ENCODE measurements at regions not wholly inside any gene's neighbourhood (a gene's known extent, or its start where the extent isn't known, plus 50 kb on each side); places are given as distances from the start of the nearest gene placed in this dataset.

- Histone ChIP-seq H3K27me3 (ENCODE audit: insufficient read depth) (no peaks in the 10 kb centered on the region), H3K79me2 (replicated peaks; ENCODE audit: insufficient read depth) (no peaks in the 10 kb centered on the region), H3F3A (replicated peaks; ENCODE audit: low read depth) (no peaks in the 10 kb centered on the region), H3K36me3 (ENCODE audit: insufficient read depth) (no peaks in the 10 kb centered on the region), H3K4me2 (no peak overlapping the region), H3K9me2 (ENCODE audit: insufficient read depth) (no peaks in the 10 kb centered on the region), H2AFZ (no peak overlapping the region), H3K4me1 (ENCODE audit: insufficient read depth) (no peaks in the 10 kb centered on the region), H3K4me3 (no peak overlapping the region), H3K27ac (ENCODE audit: low read depth) (no peak overlapping the region), H4K20me1 (replicated peaks; ENCODE audit: insufficient read depth) (no peaks in the 10 kb centered on the region)
- no peak for DNase-seq (ENCODE audit: low spot score)
- TF ChIP-seq EZH2 (IDR thresholded peaks at IDR 0.05; ENCODE audit: low read depth, unreplicated experiment) = no peak
- TF ChIP-seq, protein P1, sequence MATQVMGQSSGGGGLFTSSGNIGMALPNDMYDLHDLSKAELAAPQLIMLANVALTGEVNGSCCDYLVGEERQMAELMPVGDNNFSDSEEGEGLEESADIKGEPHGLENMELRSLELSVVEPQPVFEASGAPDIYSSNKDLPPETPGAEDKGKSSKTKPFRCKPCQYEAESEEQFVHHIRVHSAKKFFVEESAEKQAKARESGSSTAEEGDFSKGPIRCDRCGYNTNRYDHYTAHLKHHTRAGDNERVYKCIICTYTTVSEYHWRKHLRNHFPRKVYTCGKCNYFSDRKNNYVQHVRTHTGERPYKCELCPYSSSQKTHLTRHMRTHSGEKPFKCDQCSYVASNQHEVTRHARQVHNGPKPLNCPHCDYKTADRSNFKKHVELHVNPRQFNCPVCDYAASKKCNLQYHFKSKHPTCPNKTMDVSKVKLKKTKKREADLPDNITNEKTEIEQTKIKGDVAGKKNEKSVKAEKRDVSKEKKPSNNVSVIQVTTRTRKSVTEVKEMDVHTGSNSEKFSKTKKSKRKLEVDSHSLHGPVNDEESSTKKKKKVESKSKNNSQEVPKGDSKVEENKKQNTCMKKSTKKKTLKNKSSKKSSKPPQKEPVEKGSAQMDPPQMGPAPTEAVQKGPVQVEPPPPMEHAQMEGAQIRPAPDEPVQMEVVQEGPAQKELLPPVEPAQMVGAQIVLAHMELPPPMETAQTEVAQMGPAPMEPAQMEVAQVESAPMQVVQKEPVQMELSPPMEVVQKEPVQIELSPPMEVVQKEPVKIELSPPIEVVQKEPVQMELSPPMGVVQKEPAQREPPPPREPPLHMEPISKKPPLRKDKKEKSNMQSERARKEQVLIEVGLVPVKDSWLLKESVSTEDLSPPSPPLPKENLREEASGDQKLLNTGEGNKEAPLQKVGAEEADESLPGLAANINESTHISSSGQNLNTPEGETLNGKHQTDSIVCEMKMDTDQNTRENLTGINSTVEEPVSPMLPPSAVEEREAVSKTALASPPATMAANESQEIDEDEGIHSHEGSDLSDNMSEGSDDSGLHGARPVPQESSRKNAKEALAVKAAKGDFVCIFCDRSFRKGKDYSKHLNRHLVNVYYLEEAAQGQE (IDR thresholded peaks at IDR 0.05; ENCODE audit: unreplicated experiment) = no peak
- no peak for TF ChIP-seq CREB1 (CRISPR knock-in tag; IDR thresholded peaks at IDR 0.05; ENCODE audit: low read depth)
- TF ChIP-seq POLR2AphosphoS5 (IDR thresholded peaks at IDR 0.05; ENCODE audit: low read depth) = no peak
- Mint-ChIP-seq H3K9me3 (peaks cover 3% of the 10 kb centered on the region; the same call in 2 of the 3 replicates), H3K4me1 (no peaks in the 10 kb centered on the region; the same call in 2 of the 3 replicates), H3K27ac (no peak overlapping the region), H3K36me3 (ENCODE audit: low read depth) (no peaks in the 10 kb centered on the region), H3K4me3 (no peak overlapping the region), H3K27me3 (ENCODE audit: insufficient read depth, low read depth, poor library complexity) (peaks cover 4% of the 10 kb centered on the region)
- no peak for ATAC-seq
Observed at GRCh38 chr20:23145281-23145700, 59.2 kb upstream of the CD93 start.

GRCh38 chr20:23144856-23145255 is 58.7 kb upstream of the CD93 start:
- ATAC-seq = no peak
- H3K4me2 ChIP-seq = no peak overlapping the region
- peaks cover 4% of the 10 kb centered on the region for H3K27me3 Mint-ChIP-seq (ENCODE audit: insufficient read depth, low read depth, poor library complexity)
- no peak overlapping the region for H2AFZ ChIP-seq
- no peak overlapping the region for H3K4me3 ChIP-seq
- no peak overlapping the region for H3K4me3 Mint-ChIP-seq
- no peaks in the 10 kb centered on the region for H4K20me1 ChIP-seq (replicated peaks; ENCODE audit: insufficient read depth)
- no peaks in the 10 kb centered on the region for H3K79me2 ChIP-seq (replicated peaks; ENCODE audit: insufficient read depth)
- H3K27me3 ChIP-seq (ENCODE audit: insufficient read depth) = no peaks in the 10 kb centered on the region
- H3F3A ChIP-seq (replicated peaks; ENCODE audit: low read depth) = no peaks in the 10 kb centered on the region
- H3K9me2 ChIP-seq (ENCODE audit: insufficient read depth) = no peaks in the 10 kb centered on the region
- H3K27ac Mint-ChIP-seq = no peak overlapping the region
- H3K4me1 Mint-ChIP-seq = no peaks in the 10 kb centered on the region; the same call in 2 of the 3 replicates
- H3K36me3 ChIP-seq (ENCODE audit: insufficient read depth) = no peaks in the 10 kb centered on the region
- H3K27ac ChIP-seq (ENCODE audit: low read depth) = no peak overlapping the region
- H3K36me3 Mint-ChIP-seq (ENCODE audit: low read depth) = no peaks in the 10 kb centered on the region
- no peaks in the 10 kb centered on the region for H3K4me1 ChIP-seq (ENCODE audit: insufficient read depth)
- H3K9me3 Mint-ChIP-seq = peaks cover 3% of the 10 kb centered on the region; the same call in 2 of the 3 replicates
- DNase-seq (ENCODE audit: low spot score) = no peak
- TF ChIP-seq EZH2 (IDR thresholded peaks at IDR 0.05; ENCODE audit: low read depth, unreplicated experiment) (no peak), CTCF (conservative IDR thresholded peaks at IDR 0.05; ENCODE audit: low read depth in 2 of 2) (no peak), ZNF114 (CRISPR knock-in tag; IDR thresholded peaks at IDR 0.05) (no peak), NANOG (IDR thresholded peaks at IDR 0.05; ENCODE audit: borderline replicate concordance) (no peak), ZNF331 (CRISPR knock-in tag; IDR thresholded peaks at IDR 0.05; ENCODE audit: low read depth) (no peak)
- TF ChIP-seq, protein P2, sequence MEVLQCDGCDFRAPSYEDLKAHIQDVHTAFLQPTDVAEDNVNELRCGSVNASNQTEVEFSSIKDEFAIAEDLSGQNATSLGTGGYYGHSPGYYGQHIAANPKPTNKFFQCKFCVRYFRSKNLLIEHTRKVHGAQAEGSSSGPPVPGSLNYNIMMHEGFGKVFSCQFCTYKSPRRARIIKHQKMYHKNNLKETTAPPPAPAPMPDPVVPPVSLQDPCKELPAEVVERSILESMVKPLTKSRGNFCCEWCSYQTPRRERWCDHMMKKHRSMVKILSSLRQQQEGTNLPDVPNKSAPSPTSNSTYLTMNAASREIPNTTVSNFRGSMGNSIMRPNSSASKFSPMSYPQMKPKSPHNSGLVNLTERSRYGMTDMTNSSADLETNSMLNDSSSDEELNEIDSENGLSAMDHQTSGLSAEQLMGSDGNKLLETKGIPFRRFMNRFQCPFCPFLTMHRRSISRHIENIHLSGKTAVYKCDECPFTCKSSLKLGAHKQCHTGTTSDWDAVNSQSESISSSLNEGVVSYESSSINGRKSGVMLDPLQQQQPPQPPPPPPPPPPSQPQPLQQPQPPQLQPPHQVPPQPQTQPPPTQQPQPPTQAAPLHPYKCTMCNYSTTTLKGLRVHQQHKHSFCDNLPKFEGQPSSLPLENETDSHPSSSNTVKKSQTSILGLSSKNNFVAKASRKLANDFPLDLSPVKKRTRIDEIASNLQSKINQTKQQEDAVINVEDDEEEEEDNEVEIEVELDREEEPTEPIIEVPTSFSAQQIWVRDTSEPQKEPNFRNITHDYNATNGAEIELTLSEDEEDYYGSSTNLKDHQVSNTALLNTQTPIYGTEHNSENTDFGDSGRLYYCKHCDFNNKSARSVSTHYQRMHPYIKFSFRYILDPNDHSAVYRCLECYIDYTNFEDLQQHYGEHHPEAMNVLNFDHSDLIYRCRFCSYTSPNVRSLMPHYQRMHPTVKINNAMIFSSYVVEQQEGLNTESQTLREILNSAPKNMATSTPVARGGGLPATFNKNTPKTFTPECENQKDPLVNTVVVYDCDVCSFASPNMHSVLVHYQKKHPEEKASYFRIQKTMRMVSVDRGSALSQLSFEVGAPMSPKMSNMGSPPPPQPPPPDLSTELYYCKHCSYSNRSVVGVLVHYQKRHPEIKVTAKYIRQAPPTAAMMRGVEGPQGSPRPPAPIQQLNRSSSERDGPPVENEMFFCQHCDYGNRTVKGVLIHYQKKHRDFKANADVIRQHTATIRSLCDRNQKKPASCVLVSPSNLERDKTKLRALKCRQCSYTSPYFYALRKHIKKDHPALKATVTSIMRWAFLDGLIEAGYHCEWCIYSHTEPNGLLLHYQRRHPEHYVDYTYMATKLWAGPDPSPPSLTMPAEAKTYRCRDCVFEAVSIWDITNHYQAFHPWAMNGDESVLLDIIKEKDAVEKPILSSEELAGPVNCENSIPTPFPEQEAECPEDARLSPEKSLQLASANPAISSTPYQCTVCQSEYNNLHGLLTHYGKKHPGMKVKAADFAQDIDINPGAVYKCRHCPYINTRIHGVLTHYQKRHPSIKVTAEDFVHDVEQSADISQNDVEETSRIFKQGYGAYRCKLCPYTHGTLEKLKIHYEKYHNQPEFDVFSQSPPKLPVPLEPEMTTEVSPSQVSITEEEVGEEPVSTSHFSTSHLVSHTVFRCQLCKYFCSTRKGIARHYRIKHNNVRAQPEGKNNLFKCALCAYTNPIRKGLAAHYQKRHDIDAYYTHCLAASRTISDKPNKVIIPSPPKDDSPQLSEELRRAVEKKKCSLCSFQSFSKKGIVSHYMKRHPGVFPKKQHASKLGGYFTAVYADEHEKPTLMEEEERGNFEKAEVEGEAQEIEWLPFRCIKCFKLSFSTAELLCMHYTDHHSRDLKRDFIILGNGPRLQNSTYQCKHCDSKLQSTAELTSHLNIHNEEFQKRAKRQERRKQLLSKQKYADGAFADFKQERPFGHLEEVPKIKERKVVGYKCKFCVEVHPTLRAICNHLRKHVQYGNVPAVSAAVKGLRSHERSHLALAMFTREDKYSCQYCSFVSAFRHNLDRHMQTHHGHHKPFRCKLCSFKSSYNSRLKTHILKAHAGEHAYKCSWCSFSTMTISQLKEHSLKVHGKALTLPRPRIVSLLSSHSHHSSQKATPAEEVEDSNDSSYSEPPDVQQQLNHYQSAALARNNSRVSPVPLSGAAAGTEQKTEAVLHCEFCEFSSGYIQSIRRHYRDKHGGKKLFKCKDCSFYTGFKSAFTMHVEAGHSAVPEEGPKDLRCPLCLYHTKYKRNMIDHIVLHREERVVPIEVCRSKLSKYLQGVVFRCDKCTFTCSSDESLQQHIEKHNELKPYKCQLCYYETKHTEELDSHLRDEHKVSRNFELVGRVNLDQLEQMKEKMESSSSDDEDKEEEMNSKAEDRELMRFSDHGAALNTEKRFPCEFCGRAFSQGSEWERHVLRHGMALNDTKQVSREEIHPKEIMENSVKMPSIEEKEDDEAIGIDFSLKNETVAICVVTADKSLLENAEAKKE (CRISPR knock-in tag; IDR thresholded peaks at IDR 0.05) = no peak
- TF ChIP-seq, protein P3, sequence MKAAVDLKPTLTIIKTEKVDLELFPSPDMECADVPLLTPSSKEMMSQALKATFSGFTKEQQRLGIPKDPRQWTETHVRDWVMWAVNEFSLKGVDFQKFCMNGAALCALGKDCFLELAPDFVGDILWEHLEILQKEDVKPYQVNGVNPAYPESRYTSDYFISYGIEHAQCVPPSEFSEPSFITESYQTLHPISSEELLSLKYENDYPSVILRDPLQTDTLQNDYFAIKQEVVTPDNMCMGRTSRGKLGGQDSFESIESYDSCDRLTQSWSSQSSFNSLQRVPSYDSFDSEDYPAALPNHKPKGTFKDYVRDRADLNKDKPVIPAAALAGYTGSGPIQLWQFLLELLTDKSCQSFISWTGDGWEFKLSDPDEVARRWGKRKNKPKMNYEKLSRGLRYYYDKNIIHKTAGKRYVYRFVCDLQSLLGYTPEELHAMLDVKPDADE (IDR thresholded peaks at IDR 0.05) = no peak
